ENCODE measurements at regions not wholly inside any gene's neighbourhood (a gene's known extent, or its start where the extent isn't known, plus 50 kb on each side); places are given as distances from the start of the nearest gene placed in this dataset.

DNA sequence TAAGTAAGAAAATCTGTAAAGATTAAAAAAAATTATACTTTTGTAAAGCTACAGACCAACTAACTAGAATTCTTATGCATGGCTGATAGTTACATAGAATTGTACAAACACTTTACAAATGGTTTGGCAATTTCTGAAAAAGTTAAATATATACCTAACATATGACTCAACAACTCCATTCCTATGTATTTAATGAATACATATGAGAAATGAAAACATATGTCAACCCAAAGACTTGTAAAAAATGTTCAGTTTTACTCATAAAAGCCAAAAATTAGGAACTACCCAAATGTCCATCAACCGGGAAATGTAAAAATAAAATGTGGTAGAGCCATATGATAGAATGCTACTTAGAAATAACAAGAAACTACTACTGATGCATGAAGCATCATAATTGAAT, 152.6 kb upstream of the NRG3 start:
- Histone ChIP-seq H3K9me3 (replicated peaks in 1 of 2; ENCODE audit: control insufficient read depth in 1 of 2, insufficient read depth in 1 of 2, low read length in 2 of 2) (no peaks in the 10 kb centered on the region), H3K27ac (ENCODE audit: low read depth in 1 of 2, low read length in 2 of 2) (no peak overlapping the region), H3K36me3 (replicated peaks in 1 of 2; ENCODE audit: control insufficient read depth in 1 of 2, insufficient read depth in 2 of 2, low read length in 2 of 2) (no peaks in the 10 kb centered on the region), H3K79me2 (ENCODE audit: insufficient read depth, low read length) (no peaks in the 10 kb centered on the region), H3K4me3 (replicated peaks in 1 of 3; ENCODE audit: low read depth in 2 of 3, low read length in 3 of 3) (no peak overlapping the region), H3K4me1 (ENCODE audit: control insufficient read depth in 1 of 2, insufficient read depth in 2 of 2, low read length in 2 of 2) (no peaks in the 10 kb centered on the region), H3K27me3 (ENCODE audit: control insufficient read depth in 2 of 2, insufficient read depth in 2 of 2, low read length in 2 of 2) (no peaks in the 10 kb centered on the region), H3K4me2 (replicated peaks; ENCODE audit: extremely low read depth, low read length, poor library complexity, severe bottlenecking) (no peak overlapping the region), H3K9ac (ENCODE audit: insufficient read depth, low read length, poor library complexity, severe bottlenecking) (no peak overlapping the region), H4K20me1 (ENCODE audit: insufficient read depth, low read length) (no peaks in the 10 kb centered on the region), H2AFZ (ENCODE audit: insufficient read depth, low read depth, low read length, poor library complexity, severe bottlenecking) (no peak overlapping the region)
- H3K27me3 Mint-ChIP-seq (ENCODE audit: low read depth in 3 of 3) = no peaks in the 10 kb centered on the region
- H3K9me3 Mint-ChIP-seq = peaks cover 0 to 2% (median 0%) of the 10 kb centered on the region in 7 donors
- H3K4me1 Mint-ChIP-seq = no peaks in the 10 kb centered on the region
- whole genome bisulfite sequencing (ENCODE audit: insufficient coverage) = no CpG with 5 or more reads among the region's 1 CpG
- no peak for DNase-seq
- TF ChIP-seq, protein P1, sequence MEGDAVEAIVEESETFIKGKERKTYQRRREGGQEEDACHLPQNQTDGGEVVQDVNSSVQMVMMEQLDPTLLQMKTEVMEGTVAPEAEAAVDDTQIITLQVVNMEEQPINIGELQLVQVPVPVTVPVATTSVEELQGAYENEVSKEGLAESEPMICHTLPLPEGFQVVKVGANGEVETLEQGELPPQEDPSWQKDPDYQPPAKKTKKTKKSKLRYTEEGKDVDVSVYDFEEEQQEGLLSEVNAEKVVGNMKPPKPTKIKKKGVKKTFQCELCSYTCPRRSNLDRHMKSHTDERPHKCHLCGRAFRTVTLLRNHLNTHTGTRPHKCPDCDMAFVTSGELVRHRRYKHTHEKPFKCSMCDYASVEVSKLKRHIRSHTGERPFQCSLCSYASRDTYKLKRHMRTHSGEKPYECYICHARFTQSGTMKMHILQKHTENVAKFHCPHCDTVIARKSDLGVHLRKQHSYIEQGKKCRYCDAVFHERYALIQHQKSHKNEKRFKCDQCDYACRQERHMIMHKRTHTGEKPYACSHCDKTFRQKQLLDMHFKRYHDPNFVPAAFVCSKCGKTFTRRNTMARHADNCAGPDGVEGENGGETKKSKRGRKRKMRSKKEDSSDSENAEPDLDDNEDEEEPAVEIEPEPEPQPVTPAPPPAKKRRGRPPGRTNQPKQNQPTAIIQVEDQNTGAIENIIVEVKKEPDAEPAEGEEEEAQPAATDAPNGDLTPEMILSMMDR (IDR thresholded peaks at IDR 0.05) = no peak
- no peak overlapping the region for H3K27ac Mint-ChIP-seq
- no peak overlapping the region for H3K4me3 Mint-ChIP-seq
- intact Hi-C loops (cut with micrococcal nuclease) = no loop called here
- H3K36me3 Mint-ChIP-seq = no peaks in the 10 kb centered on the region

DNA sequence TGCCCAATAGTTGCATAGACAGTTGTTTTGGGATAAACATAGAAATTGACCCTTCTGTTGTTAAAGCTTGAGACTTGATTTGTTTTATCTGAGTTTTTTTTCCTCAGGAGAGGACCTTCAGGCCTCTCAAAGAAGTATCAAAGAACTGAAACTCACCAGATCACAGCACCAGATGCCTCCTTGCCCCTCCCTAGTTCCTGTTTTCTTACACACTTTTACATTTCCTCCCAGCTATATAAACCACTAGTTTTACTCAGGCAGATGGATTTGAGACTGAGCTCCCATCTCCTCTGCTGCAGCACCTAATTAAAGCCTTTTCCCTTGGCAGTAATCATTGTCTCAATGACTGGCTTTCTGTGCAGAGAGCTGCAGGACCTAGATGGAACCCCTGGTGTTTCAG, 150.6 kb upstream of the NRG3 start:
- intact Hi-C loops (cut with micrococcal nuclease) = no loop called here
- Histone ChIP-seq H4K20me1 (ENCODE audit: insufficient read depth, low read length) (no peaks in the 10 kb centered on the region), H3K9me3 (replicated peaks in 1 of 2; ENCODE audit: control insufficient read depth in 1 of 2, insufficient read depth in 1 of 2, low read length in 2 of 2) (no peaks in the 10 kb centered on the region), H3K9ac (ENCODE audit: insufficient read depth, low read length, poor library complexity, severe bottlenecking) (no peak overlapping the region), H3K27ac (ENCODE audit: low read depth in 1 of 2, low read length in 2 of 2) (no peak overlapping the region), H2AFZ (ENCODE audit: insufficient read depth, low read depth, low read length, poor library complexity, severe bottlenecking) (no peak overlapping the region), H3K36me3 (replicated peaks in 1 of 2; ENCODE audit: control insufficient read depth in 1 of 2, insufficient read depth in 2 of 2, low read length in 2 of 2) (no peaks in the 10 kb centered on the region), H3K4me2 (replicated peaks; ENCODE audit: extremely low read depth, low read length, poor library complexity, severe bottlenecking) (no peak overlapping the region), H3K4me3 (replicated peaks in 1 of 3; ENCODE audit: low read depth in 2 of 3, low read length in 3 of 3) (no peak overlapping the region), H3K79me2 (ENCODE audit: insufficient read depth, low read length) (no peaks in the 10 kb centered on the region), H3K27me3 (ENCODE audit: control insufficient read depth in 2 of 2, insufficient read depth in 2 of 2, low read length in 2 of 2) (no peaks in the 10 kb centered on the region), H3K4me1 (ENCODE audit: control insufficient read depth in 1 of 2, insufficient read depth in 2 of 2, low read length in 2 of 2) (no peaks in the 10 kb centered on the region)
- TF ChIP-seq, protein P1 (IDR thresholded peaks at IDR 0.05) = no peak
- H3K27ac Mint-ChIP-seq = no peak overlapping the region
- H3K9me3 Mint-ChIP-seq = peaks cover 0 to 3% (median 0%) of the 10 kb centered on the region in 7 donors
- H3K27me3 Mint-ChIP-seq (ENCODE audit: low read depth in 3 of 3) = no peaks in the 10 kb centered on the region
- no peak for DNase-seq
- H3K36me3 Mint-ChIP-seq = no peaks in the 10 kb centered on the region
- H3K4me1 Mint-ChIP-seq = no peaks in the 10 kb centered on the region
- no peak overlapping the region for H3K4me3 Mint-ChIP-seq
